Neural cell (in vitro differentiated cells): ENCODE measurements at regions not wholly inside any gene's neighbourhood (a gene's known extent, or its start where the extent isn't known, plus 50 kb on each side); places are given as distances from the start of the nearest gene placed in this dataset.

Experiments
- H2AFZ ChIP-seq: fragments of 200-600, 300-800 bp; sonication (generic), shearing (Covaris generic); 2 replicates; pipeline ENCODE4 v1.6.0; 2014; ENCODE audit warnings: low read depth, mild to moderate bottlenecking, antibody characterized with exemption, low read length, moderate library complexity
- H3F3A ChIP-seq: fragments of 200-600 bp; shearing (Covaris generic); 2 replicates; pipeline ENCODE4 v1.6.1; 2016; ENCODE audit warnings: mild to moderate bottlenecking, moderate library complexity, mixed read lengths, antibody characterized with exemption, low read length; ENCODE audit not compliant: insufficient read depth, poor library complexity, severe bottlenecking
- H3K27ac ChIP-seq: fragments of 200-600, 300-800 bp; sonication (generic), shearing (Covaris generic); 2 replicates; pipeline ENCODE4 v1.5.1; 2014; ENCODE audit warnings: mild to moderate bottlenecking, low read length, moderate library complexity
- H3K27me3 ChIP-seq: fragments of 300-800, 200-600 bp; sonication (generic), shearing (Covaris generic); 2 replicates; pipeline ENCODE4 v1.6.0; 2014; ENCODE audit warnings: mild to moderate bottlenecking, low read depth, low read length, moderate library complexity; ENCODE audit not compliant: insufficient read depth
- H3K36me3 ChIP-seq: fragments of 300-800, 200-600 bp; sonication (generic), shearing (Covaris generic); 2 replicates; pipeline ENCODE4 v1.5.1; 2014; ENCODE audit warnings: mild to moderate bottlenecking, antibody characterized with exemption, low read length, moderate library complexity; ENCODE audit not compliant: insufficient read depth
- H3K4me2 ChIP-seq: fragments of 300-800, 200-600 bp; sonication (generic), shearing (Covaris generic); 2 replicates; pipeline ENCODE4 v1.6.0; 2014; ENCODE audit warnings: mild to moderate bottlenecking, low read length
- H3K4me3 ChIP-seq: fragments of 300-800, 200-600 bp; sonication (generic), shearing (Covaris generic); 2 replicates; pipeline ENCODE4 v1.5.1; 2014; ENCODE audit warnings: mild to moderate bottlenecking, low read length, moderate library complexity
- H3K79me2 ChIP-seq: fragments of 200-600 bp; shearing (Covaris generic); replicated peaks from 2 replicates; pipeline ENCODE4 v1.6.0; 2014; ENCODE audit warnings: mild to moderate bottlenecking, low read length, moderate library complexity; ENCODE audit not compliant: insufficient read depth
- H3K9ac ChIP-seq: fragments of 300-800, 200-600 bp; sonication (generic), shearing (Covaris generic); 2 replicates; pipeline ENCODE4 v1.6.1; 2016; ENCODE audit warnings: mild to moderate bottlenecking, low read length, mixed read lengths
- H3K9me2 ChIP-seq: fragments of 200-600 bp; shearing (Covaris generic); 2 replicates; pipeline ENCODE4 v1.6.1; 2016; ENCODE audit warnings: mild to moderate bottlenecking, low read length, mixed read lengths; ENCODE audit not compliant: insufficient read depth
- H3K9me3 ChIP-seq: fragments of 200-600, 300-800 bp; sonication (generic), shearing (Covaris generic); 2 replicates; pipeline ENCODE4 v1.6.1; 2016; ENCODE audit warnings: mild to moderate bottlenecking, mixed run types, low read length, moderate library complexity, mixed read lengths
- H4K20me1 ChIP-seq: fragments of 200-600 bp; shearing (Covaris generic); 2 replicates; pipeline ENCODE4 v1.6.1; 2016; ENCODE audit warnings: mild to moderate bottlenecking, mixed run types; ENCODE audit not compliant: insufficient read depth
- EP300 ChIP-seq: fragments of 450-650 bp; conservative IDR thresholded peaks from 2 replicates; pipeline ENCODE4 v1.6.1; 2014; ENCODE audit warnings: antibody characterized with exemption, mild to moderate bottlenecking, moderate library complexity; ENCODE audit not compliant: poor library complexity, severe bottlenecking
- EZH2 ChIP-seq: fragments of 200-600, 300-800 bp; shearing (Covaris generic), sonication (generic); IDR thresholded peaks from 2 replicates; pipeline ENCODE4 v1.6.1; 2014; ENCODE audit warnings: antibody characterized with exemption, low read length, borderline replicate concordance, mild to moderate bottlenecking; ENCODE audit not compliant: insufficient read depth, poor library complexity, severe bottlenecking
- MXI1 ChIP-seq: fragments of 450-650 bp; conservative IDR thresholded peaks from 2 replicates; pipeline ENCODE4 v1.6.1; 2014; ENCODE audit warnings: antibody characterized with exemption, mild to moderate bottlenecking; ENCODE audit not compliant: poor library complexity, severe bottlenecking
- POLR2AphosphoS5 ChIP-seq: IDR thresholded peaks from 2 replicates; pipeline ENCODE4 v1.6.1; 2012
- RAD21 ChIP-seq: fragments of 450-650 bp; conservative IDR thresholded peaks from 2 replicates; pipeline ENCODE4 v1.6.1; 2014; ENCODE audit warnings: antibody characterized with exemption, mild to moderate bottlenecking, moderate library complexity
- SMC3 ChIP-seq: fragments of 450-650 bp; conservative IDR thresholded peaks from 2 replicates; pipeline ENCODE4 v1.6.1; 2014; ENCODE audit warnings: antibody characterized with exemption, mild to moderate bottlenecking, moderate library complexity; ENCODE audit not compliant: poor library complexity
- TAF1 ChIP-seq: IDR thresholded peaks from 2 replicates; pipeline ENCODE4 v1.6.1; 2012; ENCODE audit warnings: low read depth
- TF ChIP-seq, protein P1 (sequence below): IDR thresholded peaks from 2 replicates; pipeline ENCODE4 v1.6.1; 2012; ENCODE audit warnings: borderline replicate concordance

DNA sequence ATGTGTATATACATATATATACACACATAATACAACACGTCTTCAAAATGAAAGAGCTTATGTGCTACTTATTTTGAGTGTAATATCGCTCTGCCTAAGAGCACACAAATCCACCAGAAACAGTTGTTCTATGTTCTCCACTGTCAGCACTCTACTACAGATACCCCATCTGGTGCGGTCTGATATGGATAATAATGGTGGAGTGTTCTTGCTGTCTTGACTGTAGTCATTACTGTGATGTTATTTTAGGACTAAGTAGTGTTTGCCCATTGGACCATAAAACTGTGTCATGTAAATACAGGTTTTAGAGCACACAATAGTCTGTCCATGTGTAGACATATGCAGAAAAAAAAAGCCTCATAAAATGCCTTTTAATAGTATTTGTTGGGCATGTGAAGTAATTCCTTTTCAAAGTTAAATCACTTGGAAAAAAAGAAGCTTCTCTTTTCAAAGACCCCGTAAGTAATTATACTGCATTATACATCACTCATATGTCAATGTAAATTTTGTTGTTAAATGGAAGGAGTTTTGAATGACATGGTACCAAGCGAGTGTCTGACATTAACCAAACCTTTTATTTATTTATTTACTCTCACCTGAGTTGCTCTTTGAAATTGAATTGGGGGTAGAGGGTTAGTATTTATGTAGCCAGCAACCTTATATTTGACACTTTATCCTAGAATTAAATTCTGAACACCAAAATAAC is 1249.2 kb upstream of the ZEB2 start:
- H3K36me3 ChIP-seq: no peaks in the 10 kb centered on the region
- peak; percentile 81 for TF ChIP-seq EP300
- TF ChIP-seq POLR2AphosphoS5: peak; percentile 51
- TF ChIP-seq SMC3: no peak
- no peak overlapping the region for H3K4me3 ChIP-seq
- no peaks in the 10 kb centered on the region for H3K9me2 ChIP-seq
- no peak overlapping the region for H3K4me2 ChIP-seq
- no peaks in the 10 kb centered on the region for H3K79me2 ChIP-seq
- H3F3A ChIP-seq: no peaks in the 10 kb centered on the region
- H3K9me3 ChIP-seq: no peaks in the 10 kb centered on the region
- H4K20me1 ChIP-seq: no peaks in the 10 kb centered on the region
- H3K27ac ChIP-seq: no peak overlapping the region
- H3K27me3 ChIP-seq: no peaks in the 10 kb centered on the region
- H3K9ac ChIP-seq: no peak overlapping the region
- no peak overlapping the region for H2AFZ ChIP-seq

DNA sequence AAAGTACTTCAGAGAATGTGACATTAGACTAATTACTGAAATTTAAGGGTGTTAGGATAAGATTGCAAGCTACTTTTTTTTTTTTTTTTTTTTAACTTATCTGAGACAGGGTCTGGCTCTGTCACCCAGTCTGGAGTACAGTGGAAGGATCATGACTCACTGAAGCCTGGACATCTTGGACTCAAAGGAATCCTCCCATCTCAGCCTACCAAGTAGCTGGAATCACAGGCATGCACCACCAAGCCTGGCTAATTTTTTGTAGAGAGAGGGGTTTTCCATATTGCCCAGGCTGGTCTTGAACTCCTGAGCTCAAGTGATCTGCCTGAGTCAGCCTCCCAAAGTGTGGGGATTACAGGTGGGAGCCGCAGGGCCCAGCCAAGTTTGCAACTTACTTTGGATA is 1246.0 kb upstream of the ZEB2 start:
- no peak overlapping the region for H3K27ac ChIP-seq
- H3K4me2 ChIP-seq: no peak overlapping the region
- H3K4me3 ChIP-seq: no peak overlapping the region
- H3K27me3 ChIP-seq: no peaks in the 10 kb centered on the region
- H3K79me2 ChIP-seq: no peaks in the 10 kb centered on the region
- H3F3A ChIP-seq: no peaks in the 10 kb centered on the region
- no peak overlapping the region for H2AFZ ChIP-seq
- no peaks in the 10 kb centered on the region for H3K9me3 ChIP-seq
- H4K20me1 ChIP-seq: no peaks in the 10 kb centered on the region
- H3K9me2 ChIP-seq: no peaks in the 10 kb centered on the region
- H3K36me3 ChIP-seq: no peaks in the 10 kb centered on the region
- TF ChIP-seq EP300 (no peak), POLR2AphosphoS5 (no peak), RAD21 (no peak), MXI1 (no peak), TAF1 (no peak)
- TF ChIP-seq, protein P1, sequence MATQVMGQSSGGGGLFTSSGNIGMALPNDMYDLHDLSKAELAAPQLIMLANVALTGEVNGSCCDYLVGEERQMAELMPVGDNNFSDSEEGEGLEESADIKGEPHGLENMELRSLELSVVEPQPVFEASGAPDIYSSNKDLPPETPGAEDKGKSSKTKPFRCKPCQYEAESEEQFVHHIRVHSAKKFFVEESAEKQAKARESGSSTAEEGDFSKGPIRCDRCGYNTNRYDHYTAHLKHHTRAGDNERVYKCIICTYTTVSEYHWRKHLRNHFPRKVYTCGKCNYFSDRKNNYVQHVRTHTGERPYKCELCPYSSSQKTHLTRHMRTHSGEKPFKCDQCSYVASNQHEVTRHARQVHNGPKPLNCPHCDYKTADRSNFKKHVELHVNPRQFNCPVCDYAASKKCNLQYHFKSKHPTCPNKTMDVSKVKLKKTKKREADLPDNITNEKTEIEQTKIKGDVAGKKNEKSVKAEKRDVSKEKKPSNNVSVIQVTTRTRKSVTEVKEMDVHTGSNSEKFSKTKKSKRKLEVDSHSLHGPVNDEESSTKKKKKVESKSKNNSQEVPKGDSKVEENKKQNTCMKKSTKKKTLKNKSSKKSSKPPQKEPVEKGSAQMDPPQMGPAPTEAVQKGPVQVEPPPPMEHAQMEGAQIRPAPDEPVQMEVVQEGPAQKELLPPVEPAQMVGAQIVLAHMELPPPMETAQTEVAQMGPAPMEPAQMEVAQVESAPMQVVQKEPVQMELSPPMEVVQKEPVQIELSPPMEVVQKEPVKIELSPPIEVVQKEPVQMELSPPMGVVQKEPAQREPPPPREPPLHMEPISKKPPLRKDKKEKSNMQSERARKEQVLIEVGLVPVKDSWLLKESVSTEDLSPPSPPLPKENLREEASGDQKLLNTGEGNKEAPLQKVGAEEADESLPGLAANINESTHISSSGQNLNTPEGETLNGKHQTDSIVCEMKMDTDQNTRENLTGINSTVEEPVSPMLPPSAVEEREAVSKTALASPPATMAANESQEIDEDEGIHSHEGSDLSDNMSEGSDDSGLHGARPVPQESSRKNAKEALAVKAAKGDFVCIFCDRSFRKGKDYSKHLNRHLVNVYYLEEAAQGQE: no peak
- H3K9ac ChIP-seq: no peak overlapping the region

DNA sequence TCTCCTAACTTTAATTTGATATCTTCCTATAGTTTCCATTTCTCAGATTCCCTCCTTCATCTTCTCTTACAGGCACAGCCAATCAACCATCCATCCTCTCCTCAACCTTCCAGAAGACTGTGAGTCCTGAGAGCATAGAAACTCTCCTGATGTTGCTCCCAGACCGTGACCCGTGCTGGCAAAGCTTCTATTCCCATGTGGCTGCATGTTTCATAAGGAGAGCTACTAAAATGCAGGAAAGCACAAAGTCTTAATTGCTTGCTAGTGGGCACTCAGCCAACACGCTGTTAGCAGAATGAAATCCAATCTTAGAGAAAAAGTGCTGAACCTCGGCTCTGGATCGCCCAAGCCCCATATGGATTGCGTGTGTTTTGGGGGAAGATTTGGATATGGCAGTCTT is 1244.7 kb upstream of the ZEB2 start:
- Histone ChIP-seq H4K20me1 (no peaks in the 10 kb centered on the region), H3K9me2 (no peaks in the 10 kb centered on the region), H3K79me2 (no peaks in the 10 kb centered on the region), H3K4me2 (no peak overlapping the region), H3K36me3 (no peaks in the 10 kb centered on the region), H3K27me3 (no peaks in the 10 kb centered on the region), H3F3A (no peaks in the 10 kb centered on the region), H3K9ac (no peak overlapping the region), H3K4me3 (no peak overlapping the region), H3K27ac (no peak overlapping the region), H2AFZ (no peak overlapping the region), H3K9me3 (no peaks in the 10 kb centered on the region)
- TF ChIP-seq RAD21 (no peak), EZH2 (no peak)
